Astrocyte (in vitro differentiated cells and primary cell): ENCODE measurements at regions not wholly inside any gene's neighbourhood (a gene's known extent, or its start where the extent isn't known, plus 50 kb on each side); places are given as distances from the start of the nearest gene placed in this dataset.

Experiments used
- DNase-seq: peaks from one replicate; pipeline ENCODE4 v3.0.0-alpha.2; 2010; ENCODE audit warnings: low read depth
- FAIRE-seq: peaks from 2 replicates; lab custom pipeline; 2011; peaks lifted over from hg19 to GRCh38; lab: Jason Lieb, UNC
- H2AFZ ChIP-seq: 2 replicates; pipeline ENCODE4 v1.6.0; 2012; ENCODE audit warnings: low read depth, low read length, inconsistent platforms
- H3K27ac ChIP-seq: 2 replicates; pipeline ENCODE4 v1.5.1; 2011; ENCODE audit warnings: low read depth, low read length, inconsistent platforms
- H3K27me3 ChIP-seq: 2 replicates; pipeline ENCODE4 v1.6.0; 2011; ENCODE audit warnings: low read length, inconsistent platforms; ENCODE audit not compliant: insufficient read depth
- H3K36me3 ChIP-seq: 2 replicates; pipeline ENCODE4 v1.5.1; 2011; ENCODE audit warnings: low read length, inconsistent platforms; ENCODE audit not compliant: insufficient read depth
- H3K4me1 ChIP-seq: 2 replicates; pipeline ENCODE4 v1.5.1; 2011; ENCODE audit warnings: low read length, inconsistent platforms; ENCODE audit not compliant: insufficient read depth
- H3K4me2 ChIP-seq: 2 replicates; pipeline ENCODE4 v1.6.0; 2012; ENCODE audit warnings: low read length, inconsistent platforms
- H3K4me3 ChIP-seq: 2 replicates; pipeline ENCODE4 v1.5.1; 2011; ENCODE audit warnings: low read depth, mild to moderate bottlenecking, low read length, inconsistent platforms; ENCODE audit not compliant: insufficient read depth
- H3K79me2 ChIP-seq: 2 replicates; pipeline ENCODE4 v1.6.0; 2012; ENCODE audit warnings: mild to moderate bottlenecking, low read length, inconsistent platforms; ENCODE audit not compliant: insufficient read depth
- H3K9ac ChIP-seq: 2 replicates; pipeline ENCODE4 v1.6.0; 2012; ENCODE audit warnings: mild to moderate bottlenecking, low read length, inconsistent platforms
- H3K9me3 ChIP-seq: 2 replicates; pipeline ENCODE4 v1.5.1; 2012; ENCODE audit warnings: low read depth, mild to moderate bottlenecking, low read length, inconsistent platforms; ENCODE audit not compliant: insufficient read depth
- H4K20me1 ChIP-seq: 2 replicates; pipeline ENCODE4 v1.6.0; 2012; ENCODE audit warnings: low read length, inconsistent platforms; ENCODE audit not compliant: insufficient read depth
- H3K27ac Mint-ChIP-seq: one replicate; pipeline ENCODE4 v1.8.0; 2021; ENCODE audit warnings: mild to moderate bottlenecking, mixed read lengths; ENCODE audit not compliant: unreplicated experiment
- H3K27me3 Mint-ChIP-seq: one replicate; pipeline ENCODE4 v1.8.0; 2021; ENCODE audit warnings: low read depth, mixed read lengths; ENCODE audit not compliant: unreplicated experiment
- H3K36me3 Mint-ChIP-seq: one replicate; pipeline ENCODE4 v1.8.0; 2021; ENCODE audit warnings: low read depth, mixed read lengths; ENCODE audit not compliant: unreplicated experiment
- H3K4me1 Mint-ChIP-seq: one replicate; pipeline ENCODE4 v1.8.0; 2021; ENCODE audit warnings: low read depth, mixed read lengths; ENCODE audit not compliant: unreplicated experiment
- H3K4me3 Mint-ChIP-seq: one replicate; pipeline ENCODE4 v1.8.0; 2021; ENCODE audit warnings: mild to moderate bottlenecking, moderate library complexity, mixed read lengths; ENCODE audit not compliant: unreplicated experiment
- H3K9me3 Mint-ChIP-seq: one replicate; pipeline ENCODE4 v1.8.0; 2021; ENCODE audit warnings: mild to moderate bottlenecking, mixed read lengths; ENCODE audit not compliant: unreplicated experiment
- EZH2 ChIP-seq: IDR thresholded peaks from 2 replicates; pipeline ENCODE4 v1.6.1; 2012; ENCODE audit warnings: mild to moderate bottlenecking, low read length, inconsistent platforms; ENCODE audit not compliant: insufficient read depth
- TF ChIP-seq, protein P1 (sequence below): IDR thresholded peaks from 2 replicates; pipeline ENCODE4 v1.5.1; 2011; ENCODE audit warnings: low read depth, mild to moderate bottlenecking, inconsistent platforms, low read length, moderate library complexity; ENCODE audit not compliant: insufficient read depth

DNA sequence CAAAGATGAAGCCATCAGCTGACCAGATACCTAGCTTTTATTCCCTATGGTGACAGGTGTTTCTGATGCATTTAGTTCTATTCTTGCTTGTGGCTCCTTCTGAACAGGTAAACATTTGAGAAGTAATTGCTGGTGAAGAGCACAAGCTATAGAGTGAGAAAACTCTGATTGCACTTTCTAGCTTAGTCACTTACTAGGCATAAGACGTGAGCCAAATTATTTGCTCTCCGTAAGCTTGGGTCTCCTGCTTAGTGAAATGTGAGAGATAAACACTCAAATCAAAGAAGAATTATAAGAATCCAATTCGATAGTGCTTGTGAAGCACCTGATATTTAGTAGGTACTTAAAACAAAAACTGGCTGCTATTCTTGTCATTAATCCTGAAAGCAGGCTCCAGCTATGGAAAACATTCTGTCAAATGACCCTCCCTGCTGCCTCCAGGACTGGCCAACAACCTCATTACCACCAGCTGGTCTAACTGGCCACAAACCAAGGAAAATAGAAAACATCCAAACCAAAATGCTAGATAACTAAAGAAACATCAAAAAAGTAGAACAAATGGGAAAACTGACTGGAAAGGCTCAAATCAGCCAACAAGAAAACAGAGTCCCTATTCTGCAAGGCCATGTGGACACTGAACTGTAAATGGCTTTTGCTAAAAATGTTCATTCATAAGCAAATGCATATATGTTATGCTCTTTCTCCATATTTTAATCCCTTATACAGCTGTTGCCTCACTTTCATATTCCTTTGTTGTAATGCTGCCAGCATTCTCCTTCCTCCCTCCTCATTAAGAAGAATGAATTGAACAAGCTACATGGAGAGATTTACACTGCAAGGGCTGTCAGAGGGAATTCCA is 616.1 kb downstream of the DTWD2 start:
- no peaks in the 10 kb centered on the region for H3K36me3 ChIP-seq
- no peaks in the 10 kb centered on the region for H3K27me3 Mint-ChIP-seq
- H4K20me1 ChIP-seq = no peaks in the 10 kb centered on the region
- no peak overlapping the region for H3K4me3 ChIP-seq
- H3K9me3 ChIP-seq = no peaks in the 10 kb centered on the region
- H3K27ac ChIP-seq = no peak overlapping the region
- H3K79me2 ChIP-seq = no peaks in the 10 kb centered on the region
- no peaks in the 10 kb centered on the region for H3K4me1 ChIP-seq
- peaks cover under 1% of the 10 kb centered on the region for H3K4me1 Mint-ChIP-seq
- TF ChIP-seq, protein P1, sequence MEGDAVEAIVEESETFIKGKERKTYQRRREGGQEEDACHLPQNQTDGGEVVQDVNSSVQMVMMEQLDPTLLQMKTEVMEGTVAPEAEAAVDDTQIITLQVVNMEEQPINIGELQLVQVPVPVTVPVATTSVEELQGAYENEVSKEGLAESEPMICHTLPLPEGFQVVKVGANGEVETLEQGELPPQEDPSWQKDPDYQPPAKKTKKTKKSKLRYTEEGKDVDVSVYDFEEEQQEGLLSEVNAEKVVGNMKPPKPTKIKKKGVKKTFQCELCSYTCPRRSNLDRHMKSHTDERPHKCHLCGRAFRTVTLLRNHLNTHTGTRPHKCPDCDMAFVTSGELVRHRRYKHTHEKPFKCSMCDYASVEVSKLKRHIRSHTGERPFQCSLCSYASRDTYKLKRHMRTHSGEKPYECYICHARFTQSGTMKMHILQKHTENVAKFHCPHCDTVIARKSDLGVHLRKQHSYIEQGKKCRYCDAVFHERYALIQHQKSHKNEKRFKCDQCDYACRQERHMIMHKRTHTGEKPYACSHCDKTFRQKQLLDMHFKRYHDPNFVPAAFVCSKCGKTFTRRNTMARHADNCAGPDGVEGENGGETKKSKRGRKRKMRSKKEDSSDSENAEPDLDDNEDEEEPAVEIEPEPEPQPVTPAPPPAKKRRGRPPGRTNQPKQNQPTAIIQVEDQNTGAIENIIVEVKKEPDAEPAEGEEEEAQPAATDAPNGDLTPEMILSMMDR = no peak
- no peak for TF ChIP-seq EZH2
- no peak overlapping the region for H3K4me2 ChIP-seq
- H3K9me3 Mint-ChIP-seq = no peaks in the 10 kb centered on the region
- H3K36me3 Mint-ChIP-seq = no peaks in the 10 kb centered on the region
- no peak overlapping the region for H2AFZ ChIP-seq
- H3K9ac ChIP-seq = no peak overlapping the region
- no peak overlapping the region for H3K4me3 Mint-ChIP-seq
- no peak for FAIRE-seq
- no peaks in the 10 kb centered on the region for H3K27me3 ChIP-seq
- no peak for DNase-seq
- no peak overlapping the region for H3K27ac Mint-ChIP-seq

DNA sequence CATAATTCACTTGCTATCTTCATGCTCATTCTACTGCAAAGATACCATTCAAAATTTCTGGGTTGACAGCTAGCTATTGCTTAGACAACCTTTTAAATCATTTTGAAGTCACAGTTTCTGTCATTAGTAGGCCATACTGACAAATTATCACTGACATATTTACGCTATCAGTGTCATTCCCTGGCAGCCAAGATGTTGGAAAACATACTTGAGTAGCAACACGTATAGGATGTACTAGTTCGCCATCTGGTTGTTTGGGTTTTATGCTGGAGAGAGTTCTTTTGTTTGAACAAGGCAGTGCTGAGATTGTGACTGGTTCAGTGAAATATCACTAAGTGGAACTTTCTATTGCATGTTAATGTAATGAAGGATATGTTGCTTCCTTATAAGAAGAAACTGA is 621.9 kb downstream of the DTWD2 start:
- no peaks in the 10 kb centered on the region for H3K4me1 Mint-ChIP-seq
- Histone ChIP-seq H3K9ac (no peak overlapping the region), H3K9me3 (no peaks in the 10 kb centered on the region), H4K20me1 (no peaks in the 10 kb centered on the region), H3K4me1 (no peaks in the 10 kb centered on the region), H3K27ac (no peak overlapping the region), H3K4me2 (no peak overlapping the region), H3K36me3 (no peaks in the 10 kb centered on the region), H2AFZ (no peak overlapping the region), H3K4me3 (no peak overlapping the region), H3K27me3 (no peaks in the 10 kb centered on the region), H3K79me2 (no peaks in the 10 kb centered on the region)
- no peak overlapping the region for H3K27ac Mint-ChIP-seq
- TF ChIP-seq, protein P1 = no peak
- no peak for TF ChIP-seq EZH2
- peaks cover 5% of the 10 kb centered on the region for H3K9me3 Mint-ChIP-seq
- no peaks in the 10 kb centered on the region for H3K27me3 Mint-ChIP-seq
- FAIRE-seq (no peak), DNase-seq (no peak)
- no peak overlapping the region for H3K4me3 Mint-ChIP-seq
- no peaks in the 10 kb centered on the region for H3K36me3 Mint-ChIP-seq

DNA sequence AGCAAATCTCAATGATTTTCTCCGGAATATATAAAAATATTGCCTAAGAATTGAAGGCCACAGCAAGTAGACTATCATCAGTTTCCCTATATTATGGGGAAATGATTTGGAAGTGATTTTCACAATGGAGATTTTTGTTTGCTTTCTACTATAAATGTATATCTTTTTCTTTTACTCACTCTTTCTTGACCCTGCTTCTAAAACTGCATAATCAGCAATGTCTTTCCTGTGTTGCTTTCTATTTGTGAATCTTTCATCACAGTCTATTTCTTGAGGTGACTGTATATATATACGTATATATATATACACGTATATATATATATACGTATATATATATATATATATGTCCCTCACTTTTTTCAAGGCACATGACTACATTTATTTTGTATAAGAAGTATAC is 622.6 kb downstream of the DTWD2 start:
- Mint-ChIP-seq H3K27ac (no peak overlapping the region), H3K4me3 (no peak overlapping the region), H3K27me3 (no peaks in the 10 kb centered on the region), H3K9me3 (peaks cover 5% of the 10 kb centered on the region), H3K36me3 (no peaks in the 10 kb centered on the region), H3K4me1 (no peaks in the 10 kb centered on the region)
- Histone ChIP-seq H3K79me2 (no peaks in the 10 kb centered on the region), H3K9ac (no peak overlapping the region), H2AFZ (no peak overlapping the region), H3K27ac (no peak overlapping the region), H4K20me1 (no peaks in the 10 kb centered on the region), H3K4me3 (no peak overlapping the region), H3K4me1 (no peaks in the 10 kb centered on the region), H3K4me2 (no peak overlapping the region), H3K27me3 (no peaks in the 10 kb centered on the region), H3K36me3 (no peaks in the 10 kb centered on the region), H3K9me3 (no peaks in the 10 kb centered on the region)
- TF ChIP-seq, protein P1 = no peak
- no peak for TF ChIP-seq EZH2
- DNase-seq (no peak), FAIRE-seq (no peak)
